Spleen (tissue), 11 donors: ENCODE measurements at regions not wholly inside any gene's neighbourhood (a gene's known extent, or its start where the extent isn't known, plus 50 kb on each side); places are given as distances from the start of the nearest gene placed in this dataset.

Experiments used
- DNase-seq: peaks from one replicate; pipeline ENCODE4 v3.0.0-alpha.2; 2020
- H3K27ac ChIP-seq, 8 donors: fragments of 200-600 bp; sonication (generic) in 7 of 8; 1 replicate in 4 of 8; 2 replicates in 4 of 8; pipeline versions ENCODE4 v1.5.0 to v1.8.0; 2016 to 2021; ENCODE audit warnings: inconsistent platforms in 4 of 8, mild to moderate bottlenecking in 4 of 8, moderate library complexity in 1 of 8
- H3K27me3 ChIP-seq, 7 donors: fragments of 200-600 bp; sonication (generic) in 6 of 7; replicated peaks in 1 of 7; 1 replicate in 4 of 7; 2 replicates in 3 of 7; pipeline versions ENCODE4 v1.5.0 to v1.8.0; 2016 to 2021; ENCODE audit warnings: inconsistent platforms in 3 of 7, mild to moderate bottlenecking in 1 of 7
- H3K36me3 ChIP-seq, 6 donors: fragments of 200-600 bp; sonication (generic) in 5 of 6; 1 replicate in 4 of 6; 2 replicates in 2 of 6; pipeline versions ENCODE4 v1.5.0 to v1.8.0; 2016 to 2021; ENCODE audit warnings: inconsistent platforms in 2 of 6
- H3K4me1 ChIP-seq, 6 donors: fragments of 200-600 bp; sonication (generic) in 5 of 6; 1 replicate in 3 of 6; 2 replicates in 3 of 6; pipeline versions ENCODE4 v1.5.0 to v1.8.0; 2016 to 2021; ENCODE audit warnings: inconsistent platforms in 3 of 6
- H3K4me3 ChIP-seq, 8 donors: fragments of 200-600 bp; sonication (generic) in 7 of 8; 1 replicate in 4 of 8; 2 replicates in 4 of 8; pipeline versions ENCODE4 v1.5.0 to v1.8.0; 2016 to 2021; ENCODE audit warnings: inconsistent platforms in 4 of 8, mild to moderate bottlenecking in 4 of 8, moderate library complexity in 2 of 8
- H3K9me3 ChIP-seq, 8 donors: fragments of 200-600 bp; sonication (generic) in 7 of 8; 1 replicate in 4 of 8; 2 replicates in 4 of 8; pipeline versions ENCODE4 v1.5.0 to v1.8.0; 2016 to 2021; ENCODE audit warnings: inconsistent platforms in 4 of 8
- POLR2A ChIP-seq, 3 donors: fragments of 450-650 bp; IDR thresholded peaks; one replicate each; pipeline ENCODE4 v1.5.1; 2017; ENCODE audit warnings: antibody characterized with exemption in 3 of 3, mild to moderate bottlenecking in 1 of 3
- POLR2AphosphoS5 ChIP-seq, 3 donors: sonication (generic); formaldehyde crosslinking; IDR thresholded peaks; one replicate each; pipeline ENCODE4 v1.5.1; 2017; ENCODE audit warnings: antibody characterized with exemption in 3 of 3
- WGBS, 5 donors: extraction: QIAGEN DNeasy Blood & Tissue Kit in 3 of 5; methylation state at CpG; one replicate each; pipeline versions ENCODE4 v1.1.5 to v1.1.7; 2013 to 2018; 5-methylcytosine and 5-hydroxymethylcytosine counted together
- intact Hi-C: fragments of 100-400 bp; cut with DNase I; formaldehyde crosslinking; loops from one replicate; pipeline ENCODE4 v1.15.0; 2023; ENCODE audit warnings: low total_unique reads
- TF ChIP-seq, protein P1 (sequence below), 11 experiments: fragments of 200-600 bp in 7 of 11; fragments of 450-650 bp in 4 of 11; sonication (generic) in 4 of 11; IDR thresholded peaks in 8 of 11; conservative IDR thresholded peaks in 3 of 11; 1 replicate in 7 of 11; 2 replicates in 4 of 11; pipeline versions ENCODE4 v1.4.0 to v1.8.0; 2016 to 2021; ENCODE audit warnings: antibody characterized with exemption in 11 of 11, inconsistent platforms in 4 of 11, mild to moderate bottlenecking in 1 of 11
- donor health status: healthy with polysubstance abuse.
- donor health status: DM: no; HTN: no; CAD: no; lungs with moderate emphysema.
- donor health status: DM: no; HTN: no; CAD: no.
- donor health status: Bipolar disorder and iron deficiency.
- donor health status: healthy.
- donor health status: DM: no; HTN: no; CAD: no.
- donor health status: DM: yes; HTN: yes; CAD: no.

DNA sequence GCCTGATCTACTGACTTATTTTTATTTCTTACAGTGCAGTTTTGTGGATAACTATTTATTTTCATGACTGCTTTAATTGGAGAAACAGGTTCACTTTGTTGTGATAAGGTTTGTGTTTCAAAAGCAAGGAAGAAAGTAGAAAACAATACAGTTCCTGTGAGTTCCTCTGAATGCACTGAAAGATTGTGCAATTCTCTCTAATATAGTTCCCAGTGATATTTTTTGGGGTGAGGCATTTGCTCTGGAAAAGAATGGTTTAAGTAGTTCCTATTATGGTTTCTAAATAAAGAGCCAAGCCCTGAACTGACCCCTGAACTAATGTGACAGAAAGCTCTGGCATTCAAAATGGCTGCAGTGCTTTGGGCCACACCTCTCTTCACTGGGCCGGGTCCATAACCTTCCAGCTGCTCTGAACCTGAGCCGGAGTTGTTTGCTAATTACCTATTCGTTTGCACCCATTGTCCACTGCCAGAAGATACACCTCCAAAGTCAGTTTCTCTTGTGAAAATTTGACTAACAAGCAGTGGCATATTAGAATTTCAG lies 56.6 kb upstream of the VTCN1 start:
- DNase-seq, result no peak
- no peaks in the 10 kb centered on the region for H3K4me1 ChIP-seq
- intact Hi-C loops, result no loop called here

GRCh38 chr1:117262976-117263375 lies 52.2 kb upstream of the VTCN1 start:
- H3K4me1 ChIP-seq, result no peaks in the 10 kb centered on the region
- intact Hi-C loops, result loop anchor here (5.0 kb wide), 1 partner anchor 49 kb away; no protein-coding TSS in a partner anchor

More for the DNA sequence above, 56.6 kb upstream of the VTCN1 start:
- peaks cover 0 to 3% (median 0%) of the 10 kb centered on the region in 7 donors for H3K27me3 ChIP-seq
- no peak for TF ChIP-seq POLR2AphosphoS5 (IDR thresholded peaks at IDR 0.05)
- TF ChIP-seq, protein P1, sequence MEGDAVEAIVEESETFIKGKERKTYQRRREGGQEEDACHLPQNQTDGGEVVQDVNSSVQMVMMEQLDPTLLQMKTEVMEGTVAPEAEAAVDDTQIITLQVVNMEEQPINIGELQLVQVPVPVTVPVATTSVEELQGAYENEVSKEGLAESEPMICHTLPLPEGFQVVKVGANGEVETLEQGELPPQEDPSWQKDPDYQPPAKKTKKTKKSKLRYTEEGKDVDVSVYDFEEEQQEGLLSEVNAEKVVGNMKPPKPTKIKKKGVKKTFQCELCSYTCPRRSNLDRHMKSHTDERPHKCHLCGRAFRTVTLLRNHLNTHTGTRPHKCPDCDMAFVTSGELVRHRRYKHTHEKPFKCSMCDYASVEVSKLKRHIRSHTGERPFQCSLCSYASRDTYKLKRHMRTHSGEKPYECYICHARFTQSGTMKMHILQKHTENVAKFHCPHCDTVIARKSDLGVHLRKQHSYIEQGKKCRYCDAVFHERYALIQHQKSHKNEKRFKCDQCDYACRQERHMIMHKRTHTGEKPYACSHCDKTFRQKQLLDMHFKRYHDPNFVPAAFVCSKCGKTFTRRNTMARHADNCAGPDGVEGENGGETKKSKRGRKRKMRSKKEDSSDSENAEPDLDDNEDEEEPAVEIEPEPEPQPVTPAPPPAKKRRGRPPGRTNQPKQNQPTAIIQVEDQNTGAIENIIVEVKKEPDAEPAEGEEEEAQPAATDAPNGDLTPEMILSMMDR (IDR thresholded peaks at IDR 0.05 in 8 of 11, conservative IDR thresholded peaks at IDR 0.05 in 3 of 11), result no peak
- TF ChIP-seq POLR2A (IDR thresholded peaks at IDR 0.05), result no peak
- H3K27ac ChIP-seq, result no peak overlapping the region
- H3K36me3 ChIP-seq, result no peaks in the 10 kb centered on the region
- H3K9me3 ChIP-seq, result no peaks in the 10 kb centered on the region
- 85 to 94% (median 86%) methylated on average over 3 of the region's 3 CpGs for WGBS, 5 donors
- no peak overlapping the region for H3K4me3 ChIP-seq

GRCh38 chr1:117261424-117261785 lies 50.7 kb upstream of the VTCN1 start:
- Histone ChIP-seq H3K4me3 (no peak overlapping the region), H3K27me3 (peaks cover 0 to 3% (median 0%) of the 10 kb centered on the region in 7 donors), H3K4me1 (no peaks in the 10 kb centered on the region), H3K9me3 (peaks cover 0 to 16% (median 8%) of the 10 kb centered on the region in 8 donors), H3K27ac (no peak overlapping the region), H3K36me3 (no peaks in the 10 kb centered on the region)
- TF ChIP-seq POLR2AphosphoS5 (IDR thresholded peaks at IDR 0.05) (no peak), POLR2A (IDR thresholded peaks at IDR 0.05) (no peak)
- TF ChIP-seq, protein P1 (IDR thresholded peaks at IDR 0.05 in 8 of 11, conservative IDR thresholded peaks at IDR 0.05 in 3 of 11), result no peak
- DNase-seq, result no peak
- WGBS, 5 donors, result 92 to 99% (median 93%) methylated on average over 2 of the region's 2 CpGs
- intact Hi-C loops, result loop anchor here (5.0 kb wide), 1 partner anchor 51 kb away; no protein-coding TSS in a partner anchor

More at GRCh38 chr1:117262976-117263375, 52.2 kb upstream of the VTCN1 start:
- Histone ChIP-seq H3K27me3 (peaks cover 0 to 3% (median 0%) of the 10 kb centered on the region in 7 donors), H3K4me3 (no peak overlapping the region), H3K27ac (no peak overlapping the region), H3K9me3 (peaks cover 0 to 16% (median 8%) of the 10 kb centered on the region in 8 donors), H3K36me3 (no peaks in the 10 kb centered on the region)
- 82 to 85% (median 84%) methylated on average over 5 of the region's 5 CpGs for WGBS, 5 donors
- TF ChIP-seq POLR2A (IDR thresholded peaks at IDR 0.05), result no peak
- TF ChIP-seq, protein P1 (IDR thresholded peaks at IDR 0.05 in 8 of 11, conservative IDR thresholded peaks at IDR 0.05 in 3 of 11), result no peak
- TF ChIP-seq POLR2AphosphoS5 (IDR thresholded peaks at IDR 0.05), result no peak
- DNase-seq, result no peak

GRCh38 chr1:117260761-117261423 lies 50.2 kb upstream of the VTCN1 start:
- Histone ChIP-seq H3K27ac (no peak overlapping the region), H3K4me1 (no peaks in the 10 kb centered on the region), H3K27me3 (peaks cover 0 to 3% (median 0%) of the 10 kb centered on the region in 7 donors), H3K36me3 (no peaks in the 10 kb centered on the region), H3K4me3 (no peak overlapping the region), H3K9me3 (peaks cover 0 to 16% (median 8%) of the 10 kb centered on the region in 8 donors)
- 87 to 91% (median 88%) methylated on average over 4 of the region's 4 CpGs for WGBS, 5 donors
- intact Hi-C loops, result loop anchor here (5.0 kb wide), 1 partner anchor 51 kb away; no protein-coding TSS in a partner anchor
- TF ChIP-seq, protein P1 (IDR thresholded peaks at IDR 0.05 in 8 of 11, conservative IDR thresholded peaks at IDR 0.05 in 3 of 11), result no peak
- TF ChIP-seq POLR2AphosphoS5 (IDR thresholded peaks at IDR 0.05) (no peak), POLR2A (IDR thresholded peaks at IDR 0.05) (no peak)
- DNase-seq, result no peak
